H9 (cell line): ENCODE measurements at regions not wholly inside any gene's neighbourhood (a gene's known extent, or its start where the extent isn't known, plus 50 kb on each side); places are given as distances from the start of the nearest gene placed in this dataset.

Experiments used
- DNase-seq: peaks from one replicate; pipeline ENCODE4 v3.0.0-alpha.2; 2017
- H2AFZ ChIP-seq: one replicate; pipeline ENCODE4 v1.6.1; 2013; ENCODE audit warnings: mild to moderate bottlenecking, low read length, control low read depth, moderate library complexity
- H2AK5ac ChIP-seq: 2 replicates; pipeline ENCODE4 v1.6.1; 2013; ENCODE audit warnings: low read length, control low read depth, mixed read lengths; ENCODE audit not compliant: insufficient read length
- H2BK120ac ChIP-seq: one replicate; pipeline ENCODE4 v1.6.1; 2013; ENCODE audit warnings: low read depth, mild to moderate bottlenecking, low read length, control low read depth, inconsistent platforms; ENCODE audit not compliant: poor library complexity, severe bottlenecking
- H2BK12ac ChIP-seq: 2 replicates; pipeline ENCODE4 v1.6.1; 2013; ENCODE audit warnings: low read length, control low read depth, mixed read lengths, low read depth; ENCODE audit not compliant: insufficient read length
- H2BK15ac ChIP-seq: 2 replicates; pipeline ENCODE4 v1.6.1; 2013; ENCODE audit warnings: low read depth, low read length, control low read depth
- H2BK20ac ChIP-seq: one replicate; pipeline ENCODE4 v1.6.1; 2013; ENCODE audit warnings: low read depth, mild to moderate bottlenecking, low read length, control low read depth, inconsistent platforms; ENCODE audit not compliant: poor library complexity, severe bottlenecking
- H2BK5ac ChIP-seq: 2 replicates; pipeline ENCODE4 v1.6.1; 2013; ENCODE audit warnings: low read length, control low read depth, mixed read lengths; ENCODE audit not compliant: insufficient read length
- H3K14ac ChIP-seq: 2 replicates; pipeline ENCODE4 v1.6.1; 2013; ENCODE audit warnings: low read length, control low read depth; ENCODE audit not compliant: insufficient read depth
- H3K18ac ChIP-seq: 2 replicates; pipeline ENCODE4 v1.6.1; 2013; ENCODE audit warnings: low read depth, mild to moderate bottlenecking, mixed read lengths, low read length, control low read depth; ENCODE audit not compliant: insufficient read length
- H3K23ac ChIP-seq: 2 replicates; pipeline ENCODE4 v1.6.1; 2013; ENCODE audit warnings: low read length, control low read depth, mixed read lengths, low read depth; ENCODE audit not compliant: insufficient read length
- H3K23me2 ChIP-seq: 2 replicates; pipeline ENCODE4 v1.6.1; 2013; ENCODE audit warnings: low read depth, mild to moderate bottlenecking, mixed read lengths, low read length, control low read depth; ENCODE audit not compliant: insufficient read length, poor library complexity, severe bottlenecking
- H3K27ac ChIP-seq: 2 replicates; pipeline ENCODE4 v1.5.1; 2013; ENCODE audit warnings: low read length, control low read depth, mixed read lengths, low read depth; ENCODE audit not compliant: insufficient read length
- H3K27me3 ChIP-seq: 2 replicates; pipeline ENCODE4 v1.6.1; 2013; ENCODE audit warnings: low read length, control low read depth, inconsistent platforms; ENCODE audit not compliant: insufficient read depth
- H3K4ac ChIP-seq: 2 replicates; pipeline ENCODE4 v1.6.1; 2013; ENCODE audit warnings: low read depth, mild to moderate bottlenecking, control low read depth, inconsistent platforms, low read length, moderate library complexity
- H3K4me1 ChIP-seq: 2 replicates; pipeline ENCODE4 v1.6.1; 2013; ENCODE audit warnings: low read length, control low read depth, inconsistent platforms; ENCODE audit not compliant: insufficient read depth
- H3K4me2 ChIP-seq: 2 replicates; pipeline ENCODE4 v1.6.1; 2013; ENCODE audit warnings: low read length, control low read depth, mixed read lengths; ENCODE audit not compliant: insufficient read length, insufficient read depth
- H3K56ac ChIP-seq: 2 replicates; pipeline ENCODE4 v1.6.1; 2013; ENCODE audit warnings: low read depth, mild to moderate bottlenecking, mixed read lengths, low read length, control low read depth; ENCODE audit not compliant: insufficient read length
- H3K79me1 ChIP-seq: 2 replicates; pipeline ENCODE4 v1.6.1; 2013; ENCODE audit warnings: low read depth, mild to moderate bottlenecking, moderate library complexity, low read length, control low read depth, inconsistent platforms; ENCODE audit not compliant: insufficient read depth, poor library complexity, severe bottlenecking
- H3K79me2 ChIP-seq: 2 replicates; pipeline ENCODE4 v1.6.1; 2013; ENCODE audit warnings: low read length, control low read depth, inconsistent platforms; ENCODE audit not compliant: insufficient read depth
- H3K9ac ChIP-seq: 2 replicates; pipeline ENCODE4 v1.6.1; 2013; ENCODE audit warnings: low read length, control low read depth, mixed read lengths; ENCODE audit not compliant: insufficient read length; ENCODE audit errors: extremely low read depth
- H3K9me3 ChIP-seq: one replicate; pipeline ENCODE4 v1.6.1; 2013; ENCODE audit warnings: low read depth, low read length, inconsistent platforms; ENCODE audit not compliant: control insufficient read depth
- H3T11ph ChIP-seq: one replicate; pipeline ENCODE4 v1.6.1; 2013; ENCODE audit warnings: mild to moderate bottlenecking, low read length, control low read depth, inconsistent platforms
- H4K20me1 ChIP-seq: one replicate; pipeline ENCODE4 v1.6.1; 2013; ENCODE audit not compliant: control insufficient read depth, insufficient read length, insufficient read depth
- H4K5ac ChIP-seq: 2 replicates; pipeline ENCODE4 v1.6.1; 2013; ENCODE audit warnings: low read depth, mild to moderate bottlenecking, mixed read lengths, low read length, control low read depth; ENCODE audit not compliant: insufficient read length
- H4K8ac ChIP-seq: replicated peaks from 2 replicates; pipeline ENCODE4 v1.6.1; 2013; ENCODE audit warnings: low read length, control low read depth, mixed read lengths, low read depth; ENCODE audit not compliant: insufficient read length
- H4K91ac ChIP-seq: 2 replicates; pipeline ENCODE4 v1.6.1; 2013; ENCODE audit warnings: low read depth, mild to moderate bottlenecking, moderate library complexity, mixed read lengths, low read length, control low read depth; ENCODE audit not compliant: insufficient read length
- H3K27ac Mint-ChIP-seq, 3 experiments: 2 replicates in 2 of 3; 3 replicates in 1 of 3; pipeline ENCODE4 v1.8.0; 2020 to 2021; ENCODE audit warnings: mixed read lengths in 3 of 3, mild to moderate bottlenecking in 1 of 3, moderate library complexity in 1 of 3
- H3K27me3 Mint-ChIP-seq: 2 replicates; pipeline ENCODE4 v1.8.0; 2021; ENCODE audit warnings: low read depth, mild to moderate bottlenecking, moderate library complexity, mixed read lengths
- H3K36me3 Mint-ChIP-seq, 3 experiments: 2 replicates in 2 of 3; 3 replicates in 1 of 3; pipeline ENCODE4 v1.8.0; 2020 to 2021; ENCODE audit warnings: low read depth in 3 of 3, mixed read lengths in 3 of 3; ENCODE audit not compliant: insufficient read depth in 1 of 3
- H3K4me1 Mint-ChIP-seq, 2 experiments: 2 replicates each; pipeline ENCODE4 v1.8.0; 2020; ENCODE audit warnings: mixed read lengths in 2 of 2
- H3K4me3 Mint-ChIP-seq, 2 experiments: 2 replicates in 1 of 2; 3 replicates in 1 of 2; pipeline ENCODE4 v1.8.0; 2020 to 2021; ENCODE audit warnings: mild to moderate bottlenecking in 2 of 2, mixed read lengths in 2 of 2, moderate library complexity in 1 of 2
- H3K9me3 Mint-ChIP-seq, 2 experiments: 2 replicates in 1 of 2; 3 replicates in 1 of 2; pipeline ENCODE4 v1.8.0; 2020; ENCODE audit warnings: mild to moderate bottlenecking in 2 of 2, mixed read lengths in 2 of 2, moderate library complexity in 1 of 2
- WGBS: extraction: QIAGEN DNeasy Blood & Tissue Kit; methylation state at CpG from one replicate; pipeline ENCODE4 v1.1.7; 2013; ENCODE audit warnings: missing lambda C conversion rate, low lambda C conversion rate, mixed read lengths; ENCODE audit not compliant: insufficient read length; ENCODE audit errors: extremely low coverage; 5-methylcytosine and 5-hydroxymethylcytosine counted together
- TF ChIP-seq, protein P1 (sequence below): fragments of 200-600 bp; sonication (generic); conservative IDR thresholded peaks from 3 replicates; pipeline ENCODE4 v1.8.0; 2021; ENCODE audit warnings: antibody characterized with exemption, mild to moderate bottlenecking

DNA sequence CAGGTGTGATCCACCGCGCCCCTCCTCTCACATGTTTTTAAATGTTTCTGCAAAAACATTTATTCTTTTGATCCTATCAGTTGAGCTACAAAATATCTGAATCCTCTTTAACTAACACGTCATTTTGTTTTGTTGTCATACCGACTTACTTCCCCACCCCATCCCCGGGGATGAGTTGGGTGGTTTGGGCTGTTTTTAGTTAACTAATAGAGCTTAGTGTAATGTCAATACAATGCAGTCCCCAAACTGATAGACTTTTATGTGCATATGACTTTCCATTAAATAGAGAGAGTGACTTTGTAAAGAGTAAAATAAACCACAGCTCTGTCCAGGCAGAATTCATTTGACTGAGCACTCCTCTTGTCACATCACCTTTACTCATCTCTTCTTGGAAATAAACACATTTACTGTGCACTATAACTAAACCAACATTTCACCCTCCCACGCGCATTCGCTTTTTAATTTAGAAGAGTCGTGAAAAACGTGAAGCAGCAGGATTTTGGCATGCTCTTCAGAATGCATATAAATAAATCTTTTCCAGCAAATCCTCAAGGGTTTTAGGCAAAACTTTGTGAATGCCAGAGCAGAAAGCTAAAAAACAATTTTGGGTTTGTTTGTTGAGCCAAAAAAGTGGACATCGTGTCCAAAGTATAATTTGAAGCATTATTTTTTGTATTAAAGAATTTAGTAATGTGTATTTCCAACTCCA, 187.4 kb upstream of the MGMT start:
- no peak overlapping the region for H2AFZ ChIP-seq
- H3K18ac ChIP-seq, result no peak overlapping the region
- no peaks in the 10 kb centered on the region; the same call in 1 of the 2 replicates for H3K27me3 Mint-ChIP-seq
- no peaks in the 10 kb centered on the region for H3K79me1 ChIP-seq
- H2BK5ac ChIP-seq, result no peak overlapping the region
- H4K91ac ChIP-seq, result no peak overlapping the region
- DNase-seq, result no peak
- peaks cover 3 to 7% of the 10 kb centered on the region in 2 experiments; a peak in 4 of 5 replicates for H3K9me3 Mint-ChIP-seq
- TF ChIP-seq, protein P1, sequence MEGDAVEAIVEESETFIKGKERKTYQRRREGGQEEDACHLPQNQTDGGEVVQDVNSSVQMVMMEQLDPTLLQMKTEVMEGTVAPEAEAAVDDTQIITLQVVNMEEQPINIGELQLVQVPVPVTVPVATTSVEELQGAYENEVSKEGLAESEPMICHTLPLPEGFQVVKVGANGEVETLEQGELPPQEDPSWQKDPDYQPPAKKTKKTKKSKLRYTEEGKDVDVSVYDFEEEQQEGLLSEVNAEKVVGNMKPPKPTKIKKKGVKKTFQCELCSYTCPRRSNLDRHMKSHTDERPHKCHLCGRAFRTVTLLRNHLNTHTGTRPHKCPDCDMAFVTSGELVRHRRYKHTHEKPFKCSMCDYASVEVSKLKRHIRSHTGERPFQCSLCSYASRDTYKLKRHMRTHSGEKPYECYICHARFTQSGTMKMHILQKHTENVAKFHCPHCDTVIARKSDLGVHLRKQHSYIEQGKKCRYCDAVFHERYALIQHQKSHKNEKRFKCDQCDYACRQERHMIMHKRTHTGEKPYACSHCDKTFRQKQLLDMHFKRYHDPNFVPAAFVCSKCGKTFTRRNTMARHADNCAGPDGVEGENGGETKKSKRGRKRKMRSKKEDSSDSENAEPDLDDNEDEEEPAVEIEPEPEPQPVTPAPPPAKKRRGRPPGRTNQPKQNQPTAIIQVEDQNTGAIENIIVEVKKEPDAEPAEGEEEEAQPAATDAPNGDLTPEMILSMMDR, result no peak
- H4K5ac ChIP-seq, result no peak overlapping the region
- peaks cover 0 to 5% (median 5%) of the 10 kb centered on the region in 3 experiments; a peak in 3 of 7 replicates for H3K36me3 Mint-ChIP-seq
- H3K56ac ChIP-seq, result no peak overlapping the region
- no peak overlapping the region for H3K9ac ChIP-seq
- no peak overlapping the region for H3K4me3 Mint-ChIP-seq
- no peaks in the 10 kb centered on the region for H3K9me3 ChIP-seq
- no peak overlapping the region for H3K27ac Mint-ChIP-seq
- no peak overlapping the region for H2BK120ac ChIP-seq
- no peaks in the 10 kb centered on the region for H3K79me2 ChIP-seq
- H3K4me1 Mint-ChIP-seq, result peaks cover 5 to 7% of the 10 kb centered on the region in 2 experiments
- H3K4ac ChIP-seq, result no peak overlapping the region
- H3K14ac ChIP-seq, result no peak overlapping the region
- H2AK5ac ChIP-seq, result no peak overlapping the region
- 100% methylated on average over 2 of the region's 11 CpGs for WGBS
- H3K23me2 ChIP-seq, result no peaks in the 10 kb centered on the region
- H3K4me2 ChIP-seq, result no peak overlapping the region
- H3T11ph ChIP-seq, result no peak overlapping the region
- no peak overlapping the region for H3K27ac ChIP-seq
- H3K27me3 ChIP-seq, result no peaks in the 10 kb centered on the region
- no peak overlapping the region for H3K23ac ChIP-seq
- H4K8ac ChIP-seq, result no peak overlapping the region
- H2BK20ac ChIP-seq, result no peak overlapping the region
- H3K4me1 ChIP-seq, result no peaks in the 10 kb centered on the region
- no peaks in the 10 kb centered on the region for H4K20me1 ChIP-seq
- H2BK12ac ChIP-seq, result no peak overlapping the region
- no peak overlapping the region for H2BK15ac ChIP-seq
